ENCODE measurements at regions not wholly inside any gene's neighbourhood (a gene's known extent, or its start where the extent isn't known, plus 50 kb on each side); places are given as distances from the start of the nearest gene placed in this dataset.

- no peaks in the 10 kb centered on the region for H3K4me1 Mint-ChIP-seq
- ATAC-seq (ENCODE audit: low read depth): no peak
- H3K4me1 ChIP-seq (ENCODE audit: control insufficient read depth in 2 of 2, insufficient read depth in 2 of 2, low read length in 2 of 2): no peaks in the 10 kb centered on the region
- no peak overlapping the region for H3K27ac ChIP-seq (ENCODE audit: low read length in 2 of 2)
- no peak for DNase-seq
- no peak overlapping the region for H3K4me3 Mint-ChIP-seq
- H3K4me2 ChIP-seq (replicated peaks; ENCODE audit: low read depth, low read length, poor library complexity, severe bottlenecking): no peak overlapping the region
- no peaks in the 10 kb centered on the region for H3K36me3 ChIP-seq (replicated peaks in 1 of 2; ENCODE audit: control extremely low read depth in 1 of 2, control insufficient read depth in 1 of 2, extremely low read depth in 1 of 2, insufficient read depth in 2 of 2, low read length in 1 of 2)
- 97% methylated on average over 5 of the region's 5 CpGs for WGBS (ENCODE audit: insufficient coverage)
- no peak for TF ChIP-seq CTCF (IDR thresholded peaks at IDR 0.05)
- TF ChIP-seq EZH2 (IDR thresholded peaks at IDR 0.05; ENCODE audit: borderline replicate concordance, insufficient read depth, low read depth, low read length, poor library complexity, severe bottlenecking): no peak
- peaks cover 17% of the 10 kb centered on the region for H3K27me3 Mint-ChIP-seq
- intact Hi-C loops (cut with micrococcal nuclease): no loop called here
- H3K79me2 ChIP-seq (ENCODE audit: control insufficient read depth, insufficient read depth, low read length): no peaks in the 10 kb centered on the region
- H3K27me3 ChIP-seq (replicated peaks in 1 of 4; ENCODE audit: control extremely low read depth in 1 of 4, control insufficient read depth in 3 of 4, insufficient read depth in 4 of 4, low read length in 3 of 4): peaks cover 0 to 6% (median 0%) of the 10 kb centered on the region in 4 experiments
- H3K4me3 ChIP-seq (ENCODE audit: control extremely low read depth in 1 of 5, extremely low read depth in 1 of 5, insufficient read depth in 1 of 5, low read depth in 2 of 5, low read length in 4 of 5): no peak overlapping the region
- H3K9ac ChIP-seq (ENCODE audit: low read length): no peak overlapping the region
- no peak overlapping the region for H3K27ac Mint-ChIP-seq
- no peaks in the 10 kb centered on the region for H4K20me1 ChIP-seq (ENCODE audit: control insufficient read depth, insufficient read depth, low read length, poor library complexity, severe bottlenecking)
- H3K9me3 Mint-ChIP-seq (ENCODE audit: insufficient read depth): no peaks in the 10 kb centered on the region
- no peak overlapping the region for H2AFZ ChIP-seq (ENCODE audit: insufficient read depth, low read depth, low read length, poor library complexity, severe bottlenecking)
- ChIA-PET CTCF (no interaction called here), POLR2A (no interaction called here)
- H3K9me3 ChIP-seq (ENCODE audit: control extremely low read depth in 1 of 3, control insufficient read depth in 2 of 3, insufficient read depth in 1 of 3, low read length in 2 of 3): peaks cover 0 to 4% (median 0%) of the 10 kb centered on the region in 3 donors
These were observed 594.1 kb downstream of the ETS1 start for GRCh38 chr11:127993281-127993680.

GRCh38 chr11:127986073-127986472 is 601.3 kb downstream of the ETS1 start:
- TF ChIP-seq EZH2 (IDR thresholded peaks at IDR 0.05; ENCODE audit: borderline replicate concordance, insufficient read depth, low read depth, low read length, poor library complexity, severe bottlenecking) (no peak), CTCF (IDR thresholded peaks at IDR 0.05) (no peak)
- Mint-ChIP-seq H3K27ac (no peak overlapping the region), H3K27me3 (peaks cover 8% of the 10 kb centered on the region), H3K4me1 (no peaks in the 10 kb centered on the region), H3K4me3 (no peak overlapping the region), H3K9me3 (ENCODE audit: insufficient read depth) (peaks cover 4% of the 10 kb centered on the region)
- 100% methylated on average over 1 of the region's 4 CpGs for WGBS (ENCODE audit: insufficient coverage)
- ChIA-PET POLR2A (no interaction called here), CTCF (no interaction called here)
- Histone ChIP-seq H3K4me2 (replicated peaks; ENCODE audit: low read depth, low read length, poor library complexity, severe bottlenecking) (no peak overlapping the region), H3K27me3 (replicated peaks in 1 of 4; ENCODE audit: control extremely low read depth in 1 of 4, control insufficient read depth in 3 of 4, insufficient read depth in 4 of 4, low read length in 3 of 4) (peaks cover 0 to 3% (median 0%) of the 10 kb centered on the region in 4 experiments), H4K20me1 (ENCODE audit: control insufficient read depth, insufficient read depth, low read length, poor library complexity, severe bottlenecking) (no peaks in the 10 kb centered on the region), H3K4me1 (ENCODE audit: control insufficient read depth in 2 of 2, insufficient read depth in 2 of 2, low read length in 2 of 2) (no peaks in the 10 kb centered on the region), H3K79me2 (ENCODE audit: control insufficient read depth, insufficient read depth, low read length) (no peaks in the 10 kb centered on the region), H3K9me3 (ENCODE audit: control extremely low read depth in 1 of 3, control insufficient read depth in 2 of 3, insufficient read depth in 1 of 3, low read length in 2 of 3) (peaks cover 0 to 4% (median 2%) of the 10 kb centered on the region in 3 donors), H2AFZ (ENCODE audit: insufficient read depth, low read depth, low read length, poor library complexity, severe bottlenecking) (no peak overlapping the region), H3K4me3 (ENCODE audit: control extremely low read depth in 1 of 5, extremely low read depth in 1 of 5, insufficient read depth in 1 of 5, low read depth in 2 of 5, low read length in 4 of 5) (no peak overlapping the region), H3K27ac (ENCODE audit: low read length in 2 of 2) (no peak overlapping the region), H3K36me3 (replicated peaks in 1 of 2; ENCODE audit: control extremely low read depth in 1 of 2, control insufficient read depth in 1 of 2, extremely low read depth in 1 of 2, insufficient read depth in 2 of 2, low read length in 1 of 2) (no peaks in the 10 kb centered on the region), H3K9ac (ENCODE audit: low read length) (no peak overlapping the region)
- intact Hi-C loops (cut with micrococcal nuclease): no loop called here
- ATAC-seq (ENCODE audit: low read depth): no peak
- DNase-seq: no peak

All from B cell (primary cell).